ENCODE measurements at regions not wholly inside any gene's neighbourhood (a gene's known extent, or its start where the extent isn't known, plus 50 kb on each side); places are given as distances from the start of the nearest gene placed in this dataset.

DNA sequence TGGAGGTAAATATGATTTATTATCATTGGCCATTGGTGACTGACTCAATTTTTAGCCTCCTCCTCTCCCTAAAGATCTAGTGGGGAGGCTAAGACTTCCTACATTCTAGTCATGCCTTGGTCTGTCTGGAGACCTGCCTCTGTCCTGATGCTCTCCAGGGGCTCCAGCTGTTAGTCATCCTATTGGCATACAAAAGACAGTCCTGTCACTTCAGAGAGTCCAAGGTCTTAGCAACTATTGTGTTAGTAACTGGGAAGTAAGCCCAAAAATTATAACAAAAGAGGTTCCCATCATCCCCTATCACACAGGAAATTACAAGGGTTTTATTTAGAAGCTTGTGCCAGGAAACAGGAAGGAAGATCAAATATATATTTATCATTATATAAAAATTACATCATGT lies 400.6 kb upstream of the VSTM2A start:
- TF ChIP-seq, protein P1, sequence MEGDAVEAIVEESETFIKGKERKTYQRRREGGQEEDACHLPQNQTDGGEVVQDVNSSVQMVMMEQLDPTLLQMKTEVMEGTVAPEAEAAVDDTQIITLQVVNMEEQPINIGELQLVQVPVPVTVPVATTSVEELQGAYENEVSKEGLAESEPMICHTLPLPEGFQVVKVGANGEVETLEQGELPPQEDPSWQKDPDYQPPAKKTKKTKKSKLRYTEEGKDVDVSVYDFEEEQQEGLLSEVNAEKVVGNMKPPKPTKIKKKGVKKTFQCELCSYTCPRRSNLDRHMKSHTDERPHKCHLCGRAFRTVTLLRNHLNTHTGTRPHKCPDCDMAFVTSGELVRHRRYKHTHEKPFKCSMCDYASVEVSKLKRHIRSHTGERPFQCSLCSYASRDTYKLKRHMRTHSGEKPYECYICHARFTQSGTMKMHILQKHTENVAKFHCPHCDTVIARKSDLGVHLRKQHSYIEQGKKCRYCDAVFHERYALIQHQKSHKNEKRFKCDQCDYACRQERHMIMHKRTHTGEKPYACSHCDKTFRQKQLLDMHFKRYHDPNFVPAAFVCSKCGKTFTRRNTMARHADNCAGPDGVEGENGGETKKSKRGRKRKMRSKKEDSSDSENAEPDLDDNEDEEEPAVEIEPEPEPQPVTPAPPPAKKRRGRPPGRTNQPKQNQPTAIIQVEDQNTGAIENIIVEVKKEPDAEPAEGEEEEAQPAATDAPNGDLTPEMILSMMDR (conservative IDR thresholded peaks at IDR 0.05; ENCODE audit: low read depth, low read length): no peak
- TF ChIP-seq POLR2A (IDR thresholded peaks at IDR 0.05; ENCODE audit: low read depth, low read length) (no peak), USF2 (IDR thresholded peaks at IDR 0.05; ENCODE audit: low read depth, low read length) (no peak), MAFK (IDR thresholded peaks at IDR 0.05; ENCODE audit: low read depth, low read length) (no peak), CHD1 (IDR thresholded peaks at IDR 0.05; ENCODE audit: low read depth, low read length) (no peak), FOS (IDR thresholded peaks at IDR 0.05; ENCODE audit: low read depth, low read length) (no peak), SMC3 (IDR thresholded peaks at IDR 0.05; ENCODE audit: low read depth, low read length) (no peak), RCOR1 (IDR thresholded peaks at IDR 0.05; ENCODE audit: insufficient replicate concordance, low read length) (no peak), MAZ (IDR thresholded peaks at IDR 0.05; ENCODE audit: borderline replicate concordance, low read depth, low read length) (no peak), NFE2L2 (IDR thresholded peaks at IDR 0.05; ENCODE audit: low read depth, low read length) (no peak), RAD21 (IDR thresholded peaks at IDR 0.05; ENCODE audit: low read length) (no peak)
